K562 (cell line): ENCODE measurements at regions not wholly inside any gene's neighbourhood (a gene's known extent, or its start where the extent isn't known, plus 50 kb on each side); places are given as distances from the start of the nearest gene placed in this dataset.
A peak's percentile ranks its signal among the peaks of the same experiment; 100 is the strongest.

Experiments
- ATAC-seq: fragments of 200-7000 bp; cut with Tn5 transposase; 3 replicates; pipeline ENCODE4 v1.9.1; 2020; ENCODE audit warnings: moderate library complexity
- BruUV-seq: library from RNA; stranded (reverse); fragments of 400-500 nt; replicated peaks from 2 replicates; lab custom pipeline; 2021; lab: Mats Ljungman, UMichigan
- CTCF ChIA-PET: fragments of 300-600 bp; formaldehyde crosslinking; extraction: SDS; loops from one replicate; lab custom pipeline; 2021; ENCODE audit warnings: low intra/inter-chr PET ratio; lab: Yijun Ruan, JAX
- POLR2A ChIA-PET: fragments of 300-600, 350-650 bp; sonication (Branson Sonifier 250); formaldehyde crosslinking; extraction: SDS; loops from one replicate; lab custom pipeline; 2021; ENCODE audit warnings: antibody characterized with exemption, inconsistent platforms; lab: Yijun Ruan, JAX
- DNase-seq, 4 experiments: peaks; one replicate each; pipeline versions ENCODE4 v3.0.0 to v3.0.0-alpha.2; 2011 to 2018; ENCODE audit warnings: low spot score in 3 of 4, mixed read lengths in 3 of 4; ENCODE audit errors: extremely low read depth in 1 of 4
- FAIRE-seq: peaks from 2 replicates; lab custom pipeline; 2011; peaks lifted over from hg19 to GRCh38; lab: Jason Lieb, UNC
- H2AFZ ChIP-seq: 2 replicates; pipeline ENCODE4 v1.6.0; 2011; ENCODE audit warnings: low read depth, low read length, control low read depth, inconsistent platforms
- H3K27ac ChIP-seq: fragments of 200-600 bp; 3 replicates; pipeline ENCODE4 v1.8.0; 2011; ENCODE audit warnings: low read depth, mild to moderate bottlenecking, control low read depth, inconsistent platforms, low read length, moderate library complexity, mixed read lengths; ENCODE audit errors: extremely low read depth
- H3K27me3 ChIP-seq, 2 experiments: fragments of 300-600 bp in 1 of 2; 2 replicates in 1 of 2; 3 replicates in 1 of 2; pipeline versions ENCODE4 v1.6.0 to v1.8.0; 2011; ENCODE audit warnings: inconsistent platforms in 2 of 2, low read length in 2 of 2, mild to moderate bottlenecking in 1 of 2, mixed read lengths in 1 of 2, moderate library complexity in 1 of 2; ENCODE audit not compliant: control insufficient read depth in 2 of 2, insufficient read depth in 2 of 2
- H3K36me3 ChIP-seq: fragments of 300-600 bp; 3 replicates; pipeline ENCODE4 v1.8.0; 2011; ENCODE audit warnings: mild to moderate bottlenecking, low read length, inconsistent platforms; ENCODE audit not compliant: control insufficient read depth, insufficient read depth
- H3K4me1 ChIP-seq, 2 experiments: fragments of 200-600 bp in 1 of 2; replicated peaks in 1 of 2; 2 replicates in 1 of 2; 3 replicates in 1 of 2; pipeline versions ENCODE4 v1.5.1 to v1.8.0; 2011; ENCODE audit warnings: inconsistent platforms in 2 of 2, low read length in 2 of 2, mild to moderate bottlenecking in 1 of 2, mixed read lengths in 1 of 2, moderate library complexity in 1 of 2; ENCODE audit not compliant: control insufficient read depth in 2 of 2, insufficient read depth in 2 of 2
- H3K4me2 ChIP-seq: 2 replicates; pipeline ENCODE4 v1.6.1; 2011; ENCODE audit warnings: low read length, control low read depth, inconsistent platforms, mixed read lengths; ENCODE audit not compliant: insufficient read depth
- H3K4me3 ChIP-seq: fragments of 200-600 bp; sonication (generic), shearing (Covaris generic); 2 replicates; pipeline ENCODE4 v1.5.1; 2016; ENCODE audit warnings: control low read depth, inconsistent platforms
- H3K79me2 ChIP-seq: fragments of 200-600 bp; 3 replicates; pipeline ENCODE4 v1.8.0; 2011; ENCODE audit warnings: low read length, inconsistent platforms; ENCODE audit not compliant: control insufficient read depth, insufficient read depth
- H3K9ac ChIP-seq, 2 experiments: 2 replicates each; pipeline versions ENCODE4 v1.6.0 to v1.6.1; 2011; ENCODE audit warnings: low read depth in 2 of 2, low read length in 2 of 2, control low read depth in 1 of 2, inconsistent platforms in 1 of 2, mild to moderate bottlenecking in 1 of 2, mixed read lengths in 1 of 2; ENCODE audit not compliant: insufficient read depth in 1 of 2
- H3K9me1 ChIP-seq: one replicate; pipeline ENCODE4 v1.6.0; 2011; ENCODE audit warnings: inconsistent platforms, mild to moderate bottlenecking, low read length, moderate library complexity; ENCODE audit not compliant: control insufficient read depth, insufficient read depth
- H3K9me3 ChIP-seq: replicated peaks from 2 replicates; pipeline ENCODE4 v1.5.1; 2011; ENCODE audit warnings: low read depth, low read length, inconsistent platforms; ENCODE audit not compliant: control insufficient read depth, insufficient read depth
- H4K20me1 ChIP-seq: replicated peaks from 2 replicates; pipeline ENCODE4 v1.6.1; 2011; ENCODE audit warnings: low read length, inconsistent platforms, mixed read lengths; ENCODE audit not compliant: control insufficient read depth, insufficient read depth
- C11orf30 ChIP-seq: fragments of 450-650 bp; IDR thresholded peaks from 2 replicates; pipeline ENCODE4 v1.6.1; 2016; ENCODE audit warnings: low read depth, mild to moderate bottlenecking
- GATA2 ChIP-seq: sonication (generic); formaldehyde crosslinking; IDR thresholded peaks from 2 replicates; pipeline ENCODE4 v1.4.0; 2020; ENCODE audit warnings: mild to moderate bottlenecking, missing genetic modification reagents
- MAFG ChIP-seq: fragments of 450-650 bp; conservative IDR thresholded peaks from 2 replicates; pipeline ENCODE4 v1.6.1; 2016; ENCODE audit warnings: missing genetic modification characterization, missing compliant biosample characterization
- SIX5 ChIP-seq, 2 experiments: IDR thresholded peaks; 2 replicates each; pipeline ENCODE4 v1.6.1; 2011; ENCODE audit warnings: low read length in 2 of 2, borderline replicate concordance in 1 of 2, low read depth in 1 of 2, mild to moderate bottlenecking in 1 of 2, moderate library complexity in 1 of 2; ENCODE audit not compliant: insufficient read depth in 1 of 2
- TGIF2 ChIP-seq: sonication (generic); formaldehyde crosslinking; IDR thresholded peaks from 2 replicates; pipeline ENCODE4 v1.8.1; 2022; ENCODE audit warnings: mild to moderate bottlenecking, missing genetic modification reagents, moderate library complexity
- ZNF316 ChIP-seq: fragments of 450-650 bp; IDR thresholded peaks from 2 replicates; pipeline ENCODE4 v1.6.1; 2016
- ZZZ3 ChIP-seq: fragments of 450-650 bp; IDR thresholded peaks from 2 replicates; pipeline ENCODE4 v1.6.1; 2016; ENCODE audit warnings: antibody characterized with exemption, mild to moderate bottlenecking, moderate library complexity
- WGBS: fragments of 100-300 bp; shearing (Covaris generic); methylation state at CpG from one replicate; pipeline ENCODE4 v1.1.6; 2016; ENCODE audit warnings: low coverage, mixed read lengths; ENCODE audit not compliant: insufficient coverage; ENCODE audit errors: missing lambda C conversion rate; 5-methylcytosine and 5-hydroxymethylcytosine counted together
- in situ Hi-C: fragments of 300-500 bp; cut with MboI; formaldehyde crosslinking; loops from 4 replicates; pipeline ENCODE4 v1.15.0; 2018; ENCODE audit warnings: inconsistent platforms, mixed read lengths
- intact Hi-C: fragments of 100-400 bp; cut with micrococcal nuclease; formaldehyde crosslinking; loops from 2 replicates; pipeline ENCODE4 v1.14.2; 2022

DNA sequence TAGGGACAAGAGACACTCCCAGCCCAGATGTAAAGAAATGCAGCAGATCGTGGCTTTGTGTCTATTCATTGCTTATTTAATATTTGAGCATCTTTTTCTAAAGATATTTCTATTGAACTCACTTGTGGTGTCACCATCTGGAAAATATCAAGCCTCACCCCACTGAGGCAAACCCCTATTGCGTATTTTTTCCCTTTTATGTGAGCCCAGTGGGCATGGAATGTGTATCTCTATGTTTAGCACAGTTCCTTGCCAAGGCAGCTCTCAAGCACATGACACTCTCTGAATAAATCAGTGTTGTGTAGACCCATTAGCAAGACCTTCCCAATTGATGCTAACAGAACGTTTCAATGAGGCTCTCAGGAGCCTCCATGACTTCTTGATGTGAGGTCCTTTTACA, 81.6 kb downstream of the TMEM174 start:
- intact Hi-C loops = no loop called here
- Histone ChIP-seq H3K27ac (no peak overlapping the region), H3K36me3 (no peaks in the 10 kb centered on the region), H3K79me2 (no peaks in the 10 kb centered on the region), H3K27me3 (peaks cover 4% of the 10 kb centered on the region in 2 experiments; a peak in 4 of 5 replicates), H3K9me3 (no peaks in the 10 kb centered on the region), H3K9me1 (no peaks in the 10 kb centered on the region), H3K9ac (no peak overlapping the region), H3K4me1 (no peaks in the 10 kb centered on the region), H2AFZ (no peak overlapping the region), H3K4me3 (no peak overlapping the region), H3K4me2 (no peak overlapping the region), H4K20me1 (no peaks in the 10 kb centered on the region)
- 0% methylated on average over 3 of the region's 3 CpGs for WGBS
- no peak for TF ChIP-seq TGIF2
- TF ChIP-seq SIX5 (IDR thresholded peaks at IDR 0.05; ENCODE audit: borderline replicate concordance in 1 of 2, insufficient read depth in 1 of 2, low read depth in 1 of 2, low read length in 2 of 2) = no peak
- TF ChIP-seq ZZZ3 = no peak
- no peak for ATAC-seq
- no TSS peak for BruUV-seq
- in situ Hi-C loops = no loop called here
- no peak for FAIRE-seq
- POLR2A ChIA-PET = no interaction called here
- CTCF ChIA-PET = no interaction called here
- no peak for DNase-seq

DNA sequence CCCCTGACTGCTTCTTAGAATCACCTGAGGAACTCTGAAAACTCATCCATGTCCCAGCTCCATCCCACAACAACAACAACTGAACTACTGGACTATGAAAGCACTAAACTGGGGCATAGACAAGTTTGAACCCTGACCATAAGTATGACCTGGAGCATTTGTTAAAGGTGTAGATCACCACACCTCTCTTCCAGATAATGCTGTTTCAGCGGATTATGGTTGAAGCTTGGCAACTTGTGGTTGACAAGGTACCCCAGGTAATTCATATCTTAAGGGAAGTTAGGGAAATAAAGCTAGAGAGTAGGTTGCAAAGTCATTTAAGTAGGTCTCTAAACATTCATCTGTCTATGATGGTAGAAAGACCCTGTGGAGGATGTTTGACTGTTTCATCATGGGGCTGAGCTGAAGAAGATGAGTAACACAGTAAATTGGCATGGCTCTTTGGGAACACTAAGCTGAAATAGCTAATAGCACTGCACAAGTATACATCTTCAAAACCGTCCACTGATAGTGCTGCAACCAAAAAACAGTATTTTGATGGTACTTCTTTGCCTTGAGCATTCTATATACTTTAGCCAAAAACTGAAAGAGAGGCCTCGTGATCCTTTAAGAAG, 80.2 kb downstream of the TMEM174 start:
- no peaks in the 10 kb centered on the region for H3K79me2 ChIP-seq
- WGBS = 0% methylated on average over 3 of the region's 3 CpGs
- H2AFZ ChIP-seq = no peak overlapping the region
- no peak for ATAC-seq
- no TSS peak for BruUV-seq
- in situ Hi-C loops (no loop called here), intact Hi-C loops (no loop called here)
- no peak overlapping the region for H3K9ac ChIP-seq
- no peak overlapping the region for H3K27ac ChIP-seq
- H3K4me2 ChIP-seq = no peak overlapping the region
- no peaks in the 10 kb centered on the region for H3K4me1 ChIP-seq
- H4K20me1 ChIP-seq = no peaks in the 10 kb centered on the region
- ChIA-PET POLR2A (no interaction called here), CTCF (no interaction called here)
- peaks cover 4 to 8% of the 10 kb centered on the region in 2 experiments for H3K27me3 ChIP-seq
- no peaks in the 10 kb centered on the region for H3K36me3 ChIP-seq
- H3K4me3 ChIP-seq = no peak overlapping the region
- H3K9me3 ChIP-seq = no peaks in the 10 kb centered on the region
- TF ChIP-seq C11orf30 = peak; percentile 32; the same call in 1 of the 2 replicates
- 0 out of 2 replicates have a peak, but pooled peaks have one; percentile 23 for TF ChIP-seq MAFG (tag)
- peak; percentile 37 for TF ChIP-seq ZNF316
- TF ChIP-seq GATA2 (CRISPR knock-in tag) = no peak
- no peak for DNase-seq
- FAIRE-seq = no peak
- H3K9me1 ChIP-seq = no peaks in the 10 kb centered on the region
